Activated naive CD4-positive, alpha-beta T cell treated with anti-CD3 and anti-CD28 coated beads, Interleukin-2, amount 50 U/mL, for 72 hours (primary cell): ENCODE measurements at regions not wholly inside any gene's neighbourhood (a gene's known extent, or its start where the extent isn't known, plus 50 kb on each side); places are given as distances from the start of the nearest gene placed in this dataset.

Experiments used
- ATAC-seq, 2 donors: fragments of 150-1000 bp; cut with Tn5 transposase; 2 replicates each; pipeline ENCODE4 v1.10.0; 2021; ENCODE audit warnings: mild to moderate bottlenecking in 2 of 2, moderate library complexity in 2 of 2
- DNase-seq, 2 donors: peaks; one replicate each; pipeline ENCODE4 v3.0.0; 2021 to 2022; ENCODE audit warnings: low spot score in 2 of 2
- H3K27ac Mint-ChIP-seq, 2 donors: one replicate each; pipeline ENCODE4 v1.8.0; 2022; ENCODE audit warnings: mild to moderate bottlenecking in 2 of 2, mixed read lengths in 2 of 2
- H3K36me3 Mint-ChIP-seq, 2 donors: one replicate each; pipeline ENCODE4 v1.8.0; 2022; ENCODE audit warnings: mixed read lengths in 2 of 2
- H3K9me3 Mint-ChIP-seq, 2 donors: one replicate each; pipeline ENCODE4 v1.8.0; 2022; ENCODE audit warnings: mixed read lengths in 2 of 2

DNA sequence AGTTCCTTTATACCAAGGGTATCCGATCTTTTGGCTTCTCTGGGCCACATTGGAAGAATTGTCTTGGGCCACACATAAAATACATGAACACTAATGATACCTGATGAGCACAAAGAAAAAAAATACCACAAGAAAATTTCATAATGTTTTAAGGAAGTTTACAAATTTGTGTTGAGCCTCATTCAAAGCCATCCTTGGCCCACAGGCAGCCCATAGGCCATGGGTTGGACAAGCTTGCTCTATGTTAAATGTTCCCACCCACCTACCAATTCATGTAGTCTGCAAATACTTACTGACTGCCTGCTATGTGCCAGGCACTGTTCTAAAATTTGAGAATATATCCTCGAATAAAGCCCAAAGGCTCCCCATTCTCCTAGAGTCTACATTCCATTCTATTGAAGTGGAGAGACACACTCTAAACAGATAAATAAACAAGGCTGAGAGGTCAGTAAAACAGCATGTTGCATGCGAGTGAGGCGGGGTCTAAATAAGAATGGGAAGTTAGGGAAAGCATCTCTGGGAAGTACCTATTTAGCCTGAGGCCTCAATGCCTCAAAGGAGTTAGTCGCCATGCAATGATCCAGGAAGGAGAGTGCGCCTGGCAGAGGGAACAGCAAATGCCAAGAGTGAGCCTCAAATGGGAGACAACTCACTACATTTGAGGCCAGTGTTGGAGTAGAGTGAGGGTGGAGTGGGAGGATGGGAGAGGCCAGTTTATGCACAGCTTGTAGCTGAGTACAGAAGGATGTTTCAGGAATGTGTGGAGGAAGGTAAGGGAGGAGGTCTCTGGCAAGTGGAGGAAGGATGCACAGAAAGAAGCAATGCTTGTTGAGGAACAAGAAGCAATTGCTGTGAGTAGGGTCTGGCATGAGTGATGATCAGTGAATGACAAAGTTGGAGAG lies 52.5 kb upstream of the CLDN10 start:
- Mint-ChIP-seq H3K9me3 (peaks cover 3 to 10% of the 10 kb centered on the region in 2 donors), H3K36me3 (no peaks in the 10 kb centered on the region), H3K27ac (no peak overlapping the region)
- DNase-seq (no peak), ATAC-seq (no peak)

DNA sequence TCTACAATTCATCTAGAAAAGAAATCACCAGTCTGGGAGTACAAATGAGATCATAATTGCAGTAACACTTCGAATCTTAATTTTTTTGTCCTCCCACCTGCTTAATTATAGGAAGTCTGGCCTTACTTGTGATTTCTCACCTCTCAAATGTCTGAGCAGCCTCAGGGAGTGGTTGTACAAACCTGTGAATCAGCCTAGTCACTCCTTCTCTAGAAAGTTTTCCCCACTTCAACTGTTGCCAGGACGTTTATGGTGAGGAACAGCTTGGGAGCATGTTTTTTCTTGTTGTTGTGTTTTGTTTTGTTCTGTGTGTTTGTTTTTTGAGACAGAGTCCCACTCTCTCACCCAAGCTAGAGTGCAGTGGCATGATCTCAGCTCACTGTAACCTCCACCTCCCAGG lies 50.3 kb upstream of the CLDN10 start:
- H3K9me3 Mint-ChIP-seq = peaks cover 0 to 10% of the 10 kb centered on the region in 2 donors
- no peak overlapping the region for H3K27ac Mint-ChIP-seq
- ATAC-seq (no peak), DNase-seq (no peak)
- H3K36me3 Mint-ChIP-seq = no peaks in the 10 kb centered on the region
